Calu3 (cell line): ENCODE measurements at regions not wholly inside any gene's neighbourhood (a gene's known extent, or its start where the extent isn't known, plus 50 kb on each side); places are given as distances from the start of the nearest gene placed in this dataset.

Experiments
- BruUV-seq: library from RNA; stranded (reverse); fragments of 400-500 nt; replicated peaks from 2 replicates; lab custom pipeline; 2021; lab: Mats Ljungman, UMichigan
- CTCF ChIA-PET: fragments of 300-600 bp; sonication (Branson Sonifier 250); formaldehyde crosslinking; loops from one replicate; lab custom pipeline; 2022; ENCODE audit warnings: antibody characterized with exemption; lab: Charles Lee
- DNase-seq: peaks from one replicate; pipeline ENCODE4 v3.0.0; 2022
- H3K27ac Mint-ChIP-seq: one replicate; pipeline ENCODE4 v1.8.0; 2022; ENCODE audit warnings: mixed read lengths; ENCODE audit not compliant: unreplicated experiment
- H3K27me3 Mint-ChIP-seq: one replicate; pipeline ENCODE4 v1.8.0; 2022; ENCODE audit warnings: mixed read lengths; ENCODE audit not compliant: unreplicated experiment
- H3K36me3 Mint-ChIP-seq: one replicate; pipeline ENCODE4 v1.8.0; 2022; ENCODE audit warnings: mild to moderate bottlenecking, moderate library complexity, mixed read lengths; ENCODE audit not compliant: insufficient read depth, unreplicated experiment
- H3K4me1 Mint-ChIP-seq: one replicate; pipeline ENCODE4 v1.8.0; 2022; ENCODE audit warnings: mild to moderate bottlenecking, low read depth, mixed read lengths; ENCODE audit not compliant: unreplicated experiment
- H3K4me3 Mint-ChIP-seq: one replicate; pipeline ENCODE4 v1.8.0; 2022; ENCODE audit warnings: mild to moderate bottlenecking, low read depth, moderate library complexity, mixed read lengths; ENCODE audit not compliant: unreplicated experiment
- H3K9me3 Mint-ChIP-seq: one replicate; pipeline ENCODE4 v1.8.0; 2022; ENCODE audit warnings: low read depth, mixed read lengths; ENCODE audit not compliant: unreplicated experiment
- CTCF ChIP-seq: fragments of 200-600 bp; IDR thresholded peaks from one replicate; pipeline ENCODE4 v1.8.0; 2022; ENCODE audit warnings: antibody characterized with exemption; ENCODE audit not compliant: unreplicated experiment
- intact Hi-C: fragments of 100-400 bp; cut with micrococcal nuclease; formaldehyde crosslinking; loops from one replicate; pipeline ENCODE4 v1.10.0; 2022; ENCODE audit not compliant: unreplicated experiment

GRCh38 chrX:133474574-133474973 lies 59.3 kb upstream of the GPC4 start:
- DNase-seq: no peak
- no TSS peak for BruUV-seq
- no peaks in the 10 kb centered on the region for H3K36me3 Mint-ChIP-seq
- no peak for TF ChIP-seq CTCF
- no peaks in the 10 kb centered on the region for H3K9me3 Mint-ChIP-seq
- no peaks in the 10 kb centered on the region for H3K27me3 Mint-ChIP-seq
- no peak overlapping the region for H3K27ac Mint-ChIP-seq
- no peaks in the 10 kb centered on the region for H3K4me1 Mint-ChIP-seq
- H3K4me3 Mint-ChIP-seq: no peak overlapping the region
- intact Hi-C loops: no loop called here
- CTCF ChIA-PET: interaction anchor here (1.0 kb wide), 1 partner anchor 61 kb away, joined by 4 read pairs; no protein-coding TSS in a partner anchor

DNA sequence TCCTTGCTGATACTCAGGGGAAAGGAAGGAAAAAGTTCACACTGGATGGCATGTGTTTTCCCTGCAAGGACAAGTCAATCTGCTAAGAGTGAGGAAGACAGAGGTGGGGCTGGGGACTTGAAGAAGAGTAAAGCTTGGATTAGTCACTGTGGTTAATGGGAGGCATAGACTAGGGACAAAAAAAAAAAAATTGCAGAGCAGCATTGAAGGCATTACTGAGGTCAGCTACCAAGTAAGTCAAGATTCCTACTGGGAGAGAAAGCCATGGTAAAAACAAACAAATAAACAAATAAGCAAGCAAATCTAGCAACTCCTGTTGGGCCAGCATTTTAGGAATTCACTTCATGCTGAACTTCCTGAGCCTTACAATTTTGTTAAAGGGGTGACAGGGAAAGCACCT lies 58.2 kb upstream of the GPC4 start:
- CTCF ChIA-PET: no interaction called here
- H3K4me3 Mint-ChIP-seq: no peak overlapping the region
- H3K36me3 Mint-ChIP-seq: no peaks in the 10 kb centered on the region
- H3K27me3 Mint-ChIP-seq: no peaks in the 10 kb centered on the region
- no peaks in the 10 kb centered on the region for H3K9me3 Mint-ChIP-seq
- DNase-seq: no peak
- intact Hi-C loops: no loop called here
- peaks cover 7% of the 10 kb centered on the region for H3K4me1 Mint-ChIP-seq
- BruUV-seq: no TSS peak
- TF ChIP-seq CTCF: no peak
- no peak overlapping the region for H3K27ac Mint-ChIP-seq

DNA sequence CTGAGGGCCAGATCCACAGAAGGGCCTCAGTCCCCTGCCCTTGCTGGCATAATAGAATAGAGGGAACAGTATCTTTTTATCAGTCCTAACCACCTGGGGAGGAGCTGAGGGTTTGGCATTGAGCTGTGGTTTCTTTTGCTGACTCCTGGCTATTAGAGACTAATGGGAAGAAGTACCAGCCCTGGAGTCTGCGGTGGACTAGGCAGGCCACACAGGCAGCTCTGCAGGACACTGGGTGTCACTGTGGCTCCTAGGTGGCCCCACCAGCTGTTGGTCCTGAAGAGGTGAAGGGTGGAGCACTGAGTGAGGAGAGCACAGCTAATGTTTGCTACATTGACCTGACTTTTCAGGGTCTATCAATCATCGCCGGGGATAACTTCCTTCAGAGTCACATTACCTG lies 52.8 kb upstream of the GPC4 start:
- Mint-ChIP-seq H3K36me3 (peaks cover 3% of the 10 kb centered on the region), H3K9me3 (no peaks in the 10 kb centered on the region), H3K27me3 (no peaks in the 10 kb centered on the region), H3K27ac (peak overlapping the region; percentile 23), H3K4me1 (peaks cover 15% of the 10 kb centered on the region), H3K4me3 (no peak overlapping the region)
- no peak for TF ChIP-seq CTCF
- intact Hi-C loops: loop anchor here (1.0 kb wide), 1 partner anchor 202 kb away; no protein-coding TSS in a partner anchor
- CTCF ChIA-PET: interaction anchor here (2.2 kb wide), 1 partner anchor 202 kb away, joined by 13 read pairs; no protein-coding TSS in a partner anchor
- DNase-seq: peak; percentile 54
- no TSS peak for BruUV-seq

DNA sequence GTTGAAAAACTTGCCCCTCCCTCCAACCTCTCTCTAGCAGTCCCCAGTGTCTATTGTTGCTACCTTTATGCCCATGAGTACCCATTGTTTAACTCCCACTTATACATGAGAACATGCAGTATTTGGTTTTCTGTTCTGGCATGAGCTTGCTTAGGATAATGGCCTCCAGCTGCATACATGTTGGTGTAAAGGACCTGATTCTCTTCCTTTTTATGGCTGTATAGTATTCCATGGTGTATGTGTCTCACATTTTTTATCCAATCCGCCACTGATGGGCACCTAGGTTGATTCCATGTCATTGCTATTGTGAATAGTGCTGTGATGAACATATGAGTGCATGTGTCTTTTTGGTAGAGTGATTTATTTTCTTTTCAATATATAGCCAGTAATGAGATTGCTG lies 50.0 kb upstream of the GPC4 start:
- Mint-ChIP-seq H3K4me3 (no peak overlapping the region), H3K36me3 (peaks cover 3% of the 10 kb centered on the region), H3K27ac (no peak overlapping the region), H3K27me3 (no peaks in the 10 kb centered on the region), H3K4me1 (peaks cover 15% of the 10 kb centered on the region), H3K9me3 (no peaks in the 10 kb centered on the region)
- intact Hi-C loops: no loop called here
- CTCF ChIA-PET: no interaction called here
- no TSS peak for BruUV-seq
- TF ChIP-seq CTCF: no peak
- DNase-seq: no peak
